GM06990 (cell line): ENCODE measurements at regions not wholly inside any gene's neighbourhood (a gene's known extent, or its start where the extent isn't known, plus 50 kb on each side); places are given as distances from the start of the nearest gene placed in this dataset.

Experiments
- DNase-seq: peaks from one replicate; pipeline ENCODE4 v3.0.0-alpha.2; 2011; ENCODE audit not compliant: insufficient read length; ENCODE audit errors: extremely low read depth
- H3K27me3 ChIP-seq: replicated peaks from 2 replicates; pipeline ENCODE4 v1.6.0; 2011; ENCODE audit warnings: low read length; ENCODE audit not compliant: control insufficient read depth, insufficient read depth
- H3K36me3 ChIP-seq: 2 replicates; pipeline ENCODE4 v1.5.1; 2011; ENCODE audit warnings: low read length; ENCODE audit not compliant: control insufficient read depth, insufficient read depth
- H3K4me3 ChIP-seq: replicated peaks from 2 replicates; pipeline ENCODE4 v1.5.1; 2011; ENCODE audit warnings: low read depth, mild to moderate bottlenecking, control low read depth, low read length
- CTCF ChIP-seq: IDR thresholded peaks from 2 replicates; pipeline ENCODE4 v1.5.1; 2011; ENCODE audit warnings: low read length, control low read depth, mild to moderate bottlenecking, inconsistent platforms; ENCODE audit not compliant: insufficient read depth, poor library complexity, severe bottlenecking

- no peak for DNase-seq
- H3K4me3 ChIP-seq: no peak overlapping the region
- no peak for TF ChIP-seq CTCF
- no peaks in the 10 kb centered on the region for H3K36me3 ChIP-seq
- no peaks in the 10 kb centered on the region for H3K27me3 ChIP-seq
Observed at GRCh38 chr11:56932572-56933220, 56.0 kb upstream of the OR5AK2 start.

GRCh38 chr11:56923116-56923515, 65.6 kb upstream of the OR5AK2 start:
- TF ChIP-seq CTCF: no peak

GRCh38 chr11:56922421-56922820, 66.3 kb upstream of the OR5AK2 start:
- no peak for TF ChIP-seq CTCF
- DNase-seq: no peak
- Histone ChIP-seq H3K27me3 (no peaks in the 10 kb centered on the region), H3K4me3 (no peak overlapping the region), H3K36me3 (no peaks in the 10 kb centered on the region)

More at GRCh38 chr11:56923116-56923515, 65.6 kb upstream of the OR5AK2 start:
- no peak for DNase-seq
- Histone ChIP-seq H3K4me3 (no peak overlapping the region), H3K27me3 (no peaks in the 10 kb centered on the region), H3K36me3 (no peaks in the 10 kb centered on the region)

- H3K4me3 ChIP-seq: no peak overlapping the region
- no peak for DNase-seq
- TF ChIP-seq CTCF: no peak
- H3K27me3 ChIP-seq: no peaks in the 10 kb centered on the region
- no peaks in the 10 kb centered on the region for H3K36me3 ChIP-seq
Observed at GRCh38 chr11:56917708-56918400, 70.9 kb upstream of the OR5AK2 start.

- no peak for DNase-seq
- H3K4me3 ChIP-seq: no peak overlapping the region
- no peaks in the 10 kb centered on the region for H3K36me3 ChIP-seq
- no peaks in the 10 kb centered on the region for H3K27me3 ChIP-seq
- TF ChIP-seq CTCF: no peak
Observed at GRCh38 chr11:56916587-56916986, 72.1 kb upstream of the OR5AK2 start.
